ENCODE measurements at regions not wholly inside any gene's neighbourhood (a gene's known extent, or its start where the extent isn't known, plus 50 kb on each side); places are given as distances from the start of the nearest gene placed in this dataset.

GRCh38 chr13:73599232-73600128 is 534.7 kb downstream of the KLF12 start:
- TF ChIP-seq CTCF (conservative IDR thresholded peaks at IDR 0.05; ENCODE audit: low read length): no peak
- no peak for TF ChIP-seq EZH2phosphoT487 (IDR thresholded peaks at IDR 0.05; ENCODE audit: borderline replicate concordance, low read depth, low read length)
- DNase-seq (ENCODE audit: low spot score): no peak
- H4K20me1 ChIP-seq (ENCODE audit: insufficient read depth, low read length): no peaks in the 10 kb centered on the region
- intact Hi-C loops (cut with micrococcal nuclease; ENCODE audit: unreplicated experiment): no loop called here
- H3K4me3 ChIP-seq (ENCODE audit: low read depth, low read length, poor library complexity, severe bottlenecking): no peak overlapping the region
- no peaks in the 10 kb centered on the region for H3K79me2 ChIP-seq (ENCODE audit: insufficient read depth, low read depth, low read length)
- H3K27ac ChIP-seq (ENCODE audit: low read depth, low read length, poor library complexity, severe bottlenecking): no peak overlapping the region
- CTCF ChIA-PET (ENCODE audit: unreplicated experiment): no interaction called here
- no peaks in the 10 kb centered on the region for H3K9me2 ChIP-seq (ENCODE audit: insufficient read depth, low read length)
- POLR2A ChIA-PET: interaction anchor here (0.5 kb wide), 1 partner anchor 946 kb away, joined by 5 read pairs; no protein-coding TSS in a partner anchor
- H3K4me2 ChIP-seq (ENCODE audit: low read length): no peak overlapping the region
- BruUV-seq (replicated peaks): no TSS peak
- H3K9me3 ChIP-seq (ENCODE audit: low read length): no peaks in the 10 kb centered on the region
- no peak overlapping the region for H2AFZ ChIP-seq (ENCODE audit: low read length)
- no peaks in the 10 kb centered on the region for H3K4me1 ChIP-seq (ENCODE audit: insufficient read depth, low read length, poor library complexity, severe bottlenecking)
- H3K36me3 ChIP-seq (ENCODE audit: insufficient read depth, low read length): no peaks in the 10 kb centered on the region

- no peaks in the 10 kb centered on the region for H3K36me3 ChIP-seq (ENCODE audit: insufficient read depth, low read length)
- no peak for DNase-seq (ENCODE audit: low spot score)
- POLR2A ChIA-PET: no interaction called here
- no peak overlapping the region for H3K4me3 ChIP-seq (ENCODE audit: low read depth, low read length, poor library complexity, severe bottlenecking)
- intact Hi-C loops (cut with micrococcal nuclease; ENCODE audit: unreplicated experiment): no loop called here
- H3K4me1 ChIP-seq (ENCODE audit: insufficient read depth, low read length, poor library complexity, severe bottlenecking): no peaks in the 10 kb centered on the region
- H3K4me2 ChIP-seq (ENCODE audit: low read length): no peak overlapping the region
- no peaks in the 10 kb centered on the region for H3K9me3 ChIP-seq (ENCODE audit: low read length)
- H2AFZ ChIP-seq (ENCODE audit: low read length): no peak overlapping the region
- H3K9me2 ChIP-seq (ENCODE audit: insufficient read depth, low read length): no peaks in the 10 kb centered on the region
- H3K79me2 ChIP-seq (ENCODE audit: insufficient read depth, low read depth, low read length): no peaks in the 10 kb centered on the region
- BruUV-seq (replicated peaks): no TSS peak
- CTCF ChIA-PET (ENCODE audit: unreplicated experiment): no interaction called here
- H4K20me1 ChIP-seq (ENCODE audit: insufficient read depth, low read length): no peaks in the 10 kb centered on the region
- TF ChIP-seq CTCF (conservative IDR thresholded peaks at IDR 0.05; ENCODE audit: low read length) (no peak), EZH2phosphoT487 (IDR thresholded peaks at IDR 0.05; ENCODE audit: borderline replicate concordance, low read depth, low read length) (no peak)
- H3K27ac ChIP-seq (ENCODE audit: low read depth, low read length, poor library complexity, severe bottlenecking): no peak overlapping the region
Measured at GRCh38 chr13:73598020-73598712, 536.0 kb downstream of the KLF12 start.

- BruUV-seq (replicated peaks): no TSS peak
Measured at GRCh38 chr13:73596382-73596781, 537.6 kb downstream of the KLF5 start.

More at GRCh38 chr13:73596382-73596781, 537.6 kb downstream of the KLF5 start:
- H3K9me2 ChIP-seq (ENCODE audit: insufficient read depth, low read length): no peaks in the 10 kb centered on the region
- POLR2A ChIA-PET: no interaction called here
- no peak overlapping the region for H3K27ac ChIP-seq (ENCODE audit: low read depth, low read length, poor library complexity, severe bottlenecking)
- TF ChIP-seq CTCF (conservative IDR thresholded peaks at IDR 0.05; ENCODE audit: low read length) (no peak), EZH2phosphoT487 (IDR thresholded peaks at IDR 0.05; ENCODE audit: borderline replicate concordance, low read depth, low read length) (no peak)
- no peaks in the 10 kb centered on the region for H3K79me2 ChIP-seq (ENCODE audit: insufficient read depth, low read depth, low read length)
- no peaks in the 10 kb centered on the region for H3K4me1 ChIP-seq (ENCODE audit: insufficient read depth, low read length, poor library complexity, severe bottlenecking)
- intact Hi-C loops (cut with micrococcal nuclease; ENCODE audit: unreplicated experiment): no loop called here
- H3K4me2 ChIP-seq (ENCODE audit: low read length): no peak overlapping the region
- H3K36me3 ChIP-seq (ENCODE audit: insufficient read depth, low read length): no peaks in the 10 kb centered on the region
- no peaks in the 10 kb centered on the region for H4K20me1 ChIP-seq (ENCODE audit: insufficient read depth, low read length)
- no peak for DNase-seq (ENCODE audit: low spot score)
- CTCF ChIA-PET (ENCODE audit: unreplicated experiment): no interaction called here
- no peak overlapping the region for H2AFZ ChIP-seq (ENCODE audit: low read length)
- H3K9me3 ChIP-seq (ENCODE audit: low read length): no peaks in the 10 kb centered on the region
- H3K4me3 ChIP-seq (ENCODE audit: low read depth, low read length, poor library complexity, severe bottlenecking): no peak overlapping the region
